ENCODE measurements at regions not wholly inside any gene's neighbourhood (a gene's known extent, or its start where the extent isn't known, plus 50 kb on each side); places are given as distances from the start of the nearest gene placed in this dataset.

DNA sequence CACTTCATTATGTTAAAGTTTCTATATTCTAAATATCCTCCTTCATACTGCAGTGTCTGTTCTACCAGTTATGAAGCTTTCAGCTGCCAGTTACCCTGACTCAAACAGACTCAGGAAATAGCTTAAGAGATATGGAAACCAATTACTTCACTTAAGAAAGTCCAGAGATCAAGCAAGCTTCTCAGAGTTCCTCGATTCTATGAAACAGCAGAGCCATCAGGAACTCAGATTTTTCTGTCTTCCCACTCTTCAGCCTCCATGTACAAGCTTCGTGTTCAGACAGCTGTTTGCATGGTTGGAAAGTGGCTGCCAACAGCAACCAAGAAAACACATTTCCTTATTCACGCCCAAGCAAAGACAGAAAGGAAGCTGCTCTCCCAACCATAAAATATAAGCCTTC, 216.1 kb downstream of the ACTL7B start:
- intact Hi-C loops (cut with micrococcal nuclease): no loop called here
- Histone ChIP-seq H4K5ac (ENCODE audit: low read depth, low read length) (no peak overlapping the region), H3K4ac (ENCODE audit: low read depth, low read length) (no peak overlapping the region), H2AFZ (replicated peaks; ENCODE audit: low read length, poor library complexity) (no peak overlapping the region), H2BK120ac (ENCODE audit: low read depth, low read length) (no peak overlapping the region), H2BK15ac (ENCODE audit: low read depth, low read length) (no peak overlapping the region), H3K9me1 (ENCODE audit: insufficient read depth, low read length) (no peaks in the 10 kb centered on the region), H3K23ac (ENCODE audit: low read depth, low read length) (no peak overlapping the region), H3K79me1 (ENCODE audit: low read depth in 1 of 2, low read length in 2 of 2) (no peaks in the 10 kb centered on the region), H3K4me3 (ENCODE audit: insufficient read depth, low read depth, low read length) (no peak overlapping the region), H3K18ac (ENCODE audit: low read depth, low read length) (no peak overlapping the region), H3K4me2 (ENCODE audit: low read depth, low read length) (no peak overlapping the region), H3K56ac (ENCODE audit: extremely low read depth, insufficient read depth, low read length) (no peak overlapping the region), H3K9me3 (ENCODE audit: control insufficient read depth, insufficient read depth, low read length) (no peaks in the 10 kb centered on the region), H4K91ac (ENCODE audit: insufficient read depth, low read depth, low read length) (no peak overlapping the region), H2AK5ac (ENCODE audit: low read depth, low read length) (no peak overlapping the region), H3K14ac (replicated peaks; ENCODE audit: low read depth, low read length) (no peak overlapping the region), H4K8ac (ENCODE audit: low read depth in 2 of 2, low read length in 2 of 2) (no peak overlapping the region), H3K4me1 (ENCODE audit: control insufficient read depth, insufficient read depth, low read length) (no peaks in the 10 kb centered on the region), H2BK5ac (ENCODE audit: low read depth, low read length, poor library complexity, severe bottlenecking) (no peak overlapping the region), H3K36me3 (ENCODE audit: control insufficient read depth, insufficient read depth, low read length) (no peaks in the 10 kb centered on the region), H2AK9ac (replicated peaks; ENCODE audit: low read depth, low read length, poor library complexity) (no peak overlapping the region), H4K20me1 (ENCODE audit: insufficient read depth, low read length) (no peaks in the 10 kb centered on the region), H2BK20ac (ENCODE audit: low read depth, low read length) (no peak overlapping the region), H3K27ac (ENCODE audit: insufficient read depth, low read length) (no peak overlapping the region), H3K9ac (ENCODE audit: low read depth, low read length) (no peak overlapping the region), H3K27me3 (ENCODE audit: control insufficient read depth, insufficient read depth, low read length) (0 out of 2 replicates have a peak, but pooled peaks cover 2% of the 10 kb centered on the region)
- no peak for DNase-seq
- no CpG with 5 or more reads among the region's 3 CpGs for WGBS, 2 experiments (ENCODE audit: extremely low coverage in 2 of 2, insufficient read length in 1 of 2)
- BruUV-seq (replicated peaks): no TSS peak
- POLR2A ChIA-PET (ENCODE audit: unreplicated experiment): no interaction called here
- TF ChIP-seq CHD1 (IDR thresholded peaks at IDR 0.05; ENCODE audit: low read depth, low read length) (no peak), POLR2A (IDR thresholded peaks at IDR 0.05; ENCODE audit: low read depth, low read length) (no peak)
- no peak for ATAC-seq (ENCODE audit: low read depth)
- in situ Hi-C loops (cut with MboI; ENCODE audit: low sequenced_read_pairs): no loop called here
- CTCF ChIA-PET: interaction anchor here (1.4 kb wide), 1 partner anchor 10 kb away, joined by 5 read pairs; no protein-coding TSS in a partner anchor
- dilution Hi-C loops (cut with HindIII; ENCODE audit: low sequenced_read_pairs, unreplicated experiment): no loop called here
